ENCODE measurements at regions not wholly inside any gene's neighbourhood (a gene's known extent, or its start where the extent isn't known, plus 50 kb on each side); places are given as distances from the start of the nearest gene placed in this dataset.

DNA sequence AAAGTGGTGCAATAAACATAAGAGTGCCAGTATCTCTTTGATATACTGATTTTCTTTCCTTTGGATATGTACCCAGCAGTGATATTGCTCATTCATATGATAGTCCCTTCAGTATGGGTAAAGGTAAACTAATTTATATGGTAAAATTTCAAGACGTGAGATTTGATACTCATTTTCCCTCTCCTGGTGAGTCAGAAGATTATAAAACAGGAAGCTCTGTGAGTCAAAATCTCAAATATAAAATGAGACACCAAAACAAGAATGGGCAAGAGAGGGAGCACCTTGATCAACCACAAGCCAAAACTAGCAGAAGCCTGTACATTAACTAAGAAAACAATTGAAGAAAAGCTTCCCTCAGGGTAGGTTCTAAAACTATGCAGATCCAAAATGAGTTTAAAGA lies 216.3 kb downstream of the SLITRK6 start:
- H3K27ac ChIP-seq: no peak overlapping the region
- H4K20me1 ChIP-seq (ENCODE audit: insufficient read depth, poor library complexity, severe bottlenecking): no peaks in the 10 kb centered on the region
- no peak overlapping the region for H3K4me2 ChIP-seq
- no peak overlapping the region for H2AFZ ChIP-seq
- DNase-seq (ENCODE audit: low spot score): no peak
- 89% methylated on average over 1 of the region's 1 CpG for WGBS (ENCODE audit: low lambda C conversion rate, missing lambda C conversion rate)
- H3K9me3 ChIP-seq (ENCODE audit: low read depth): no peaks in the 10 kb centered on the region
- H3K4me1 ChIP-seq (ENCODE audit: insufficient read depth): no peaks in the 10 kb centered on the region
- H3K79me2 ChIP-seq: no peaks in the 10 kb centered on the region
- H3K4me3 ChIP-seq: no peak overlapping the region
- no peaks in the 10 kb centered on the region for H3K9me2 ChIP-seq (replicated peaks; ENCODE audit: insufficient read depth)
- no peaks in the 10 kb centered on the region for H3K27me3 ChIP-seq
- no peaks in the 10 kb centered on the region for H3K36me3 ChIP-seq (replicated peaks; ENCODE audit: insufficient read depth, low read depth)
- no peak for TF ChIP-seq EZH2 (IDR thresholded peaks at IDR 0.05; ENCODE audit: borderline replicate concordance)
- TF ChIP-seq, protein P1, sequence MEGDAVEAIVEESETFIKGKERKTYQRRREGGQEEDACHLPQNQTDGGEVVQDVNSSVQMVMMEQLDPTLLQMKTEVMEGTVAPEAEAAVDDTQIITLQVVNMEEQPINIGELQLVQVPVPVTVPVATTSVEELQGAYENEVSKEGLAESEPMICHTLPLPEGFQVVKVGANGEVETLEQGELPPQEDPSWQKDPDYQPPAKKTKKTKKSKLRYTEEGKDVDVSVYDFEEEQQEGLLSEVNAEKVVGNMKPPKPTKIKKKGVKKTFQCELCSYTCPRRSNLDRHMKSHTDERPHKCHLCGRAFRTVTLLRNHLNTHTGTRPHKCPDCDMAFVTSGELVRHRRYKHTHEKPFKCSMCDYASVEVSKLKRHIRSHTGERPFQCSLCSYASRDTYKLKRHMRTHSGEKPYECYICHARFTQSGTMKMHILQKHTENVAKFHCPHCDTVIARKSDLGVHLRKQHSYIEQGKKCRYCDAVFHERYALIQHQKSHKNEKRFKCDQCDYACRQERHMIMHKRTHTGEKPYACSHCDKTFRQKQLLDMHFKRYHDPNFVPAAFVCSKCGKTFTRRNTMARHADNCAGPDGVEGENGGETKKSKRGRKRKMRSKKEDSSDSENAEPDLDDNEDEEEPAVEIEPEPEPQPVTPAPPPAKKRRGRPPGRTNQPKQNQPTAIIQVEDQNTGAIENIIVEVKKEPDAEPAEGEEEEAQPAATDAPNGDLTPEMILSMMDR (IDR thresholded peaks at IDR 0.05; ENCODE audit: poor library complexity): no peak
- TF ChIP-seq EZH2phosphoT487 (IDR thresholded peaks at IDR 0.05; ENCODE audit: low read depth, severe bottlenecking, unreplicated experiment): no peak

DNA sequence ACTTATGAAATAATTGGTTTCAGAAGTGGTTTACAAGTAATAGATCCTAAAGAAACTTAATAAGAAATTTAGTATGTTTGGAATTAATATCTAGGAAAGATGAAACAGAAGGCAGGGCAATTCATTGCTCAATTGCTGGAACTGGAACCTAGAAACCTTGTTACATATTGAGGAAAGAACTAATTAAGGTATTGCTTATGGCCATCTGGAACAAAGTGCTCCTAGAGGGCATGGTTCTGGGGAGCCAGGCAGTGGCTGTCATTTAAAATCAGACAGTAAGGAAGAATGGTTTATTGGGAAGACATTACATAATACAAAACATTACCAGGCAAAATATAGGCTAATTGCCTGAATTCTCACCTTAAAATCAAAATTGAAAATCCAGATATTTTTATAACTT lies 224.1 kb downstream of the SLITRK6 start:
- Histone ChIP-seq H2AFZ (no peak overlapping the region), H3K9me2 (replicated peaks; ENCODE audit: insufficient read depth) (no peaks in the 10 kb centered on the region), H3K79me2 (no peaks in the 10 kb centered on the region), H3K27ac (no peak overlapping the region), H3K27me3 (no peaks in the 10 kb centered on the region), H3K36me3 (replicated peaks; ENCODE audit: insufficient read depth, low read depth) (no peaks in the 10 kb centered on the region), H4K20me1 (ENCODE audit: insufficient read depth, poor library complexity, severe bottlenecking) (no peaks in the 10 kb centered on the region), H3K9me3 (ENCODE audit: low read depth) (no peaks in the 10 kb centered on the region), H3K4me1 (ENCODE audit: insufficient read depth) (no peaks in the 10 kb centered on the region), H3K4me2 (no peak overlapping the region), H3K4me3 (no peak overlapping the region)
- no peak for DNase-seq (ENCODE audit: low spot score)
- TF ChIP-seq EZH2phosphoT487 (IDR thresholded peaks at IDR 0.05; ENCODE audit: low read depth, severe bottlenecking, unreplicated experiment) (no peak), EZH2 (IDR thresholded peaks at IDR 0.05; ENCODE audit: borderline replicate concordance) (no peak)
- TF ChIP-seq, protein P1 (IDR thresholded peaks at IDR 0.05; ENCODE audit: poor library complexity): no peak

DNA sequence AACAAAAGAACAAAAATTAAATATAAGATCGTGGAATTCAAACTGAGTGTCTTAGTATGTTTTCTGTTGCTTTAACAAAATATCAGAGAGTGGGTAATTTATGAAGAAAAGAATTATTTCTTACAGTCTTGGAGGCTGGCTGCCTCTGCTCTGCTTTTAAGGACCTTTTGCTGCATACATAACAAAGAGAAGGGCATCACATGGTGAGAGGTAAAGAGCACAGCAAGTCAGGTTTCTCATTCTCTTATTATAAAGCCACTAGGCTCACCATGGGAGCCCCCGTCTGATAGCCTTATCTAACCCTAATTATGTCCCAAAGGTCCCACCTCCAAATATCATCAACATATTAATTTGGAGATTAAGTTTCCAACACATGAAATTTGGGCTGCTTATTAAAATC lies 231.3 kb downstream of the SLITRK6 start:
- no peaks in the 10 kb centered on the region for H4K20me1 ChIP-seq (ENCODE audit: insufficient read depth, poor library complexity, severe bottlenecking)
- H3K4me2 ChIP-seq: no peak overlapping the region
- TF ChIP-seq EZH2 (IDR thresholded peaks at IDR 0.05; ENCODE audit: borderline replicate concordance) (no peak), EZH2phosphoT487 (IDR thresholded peaks at IDR 0.05; ENCODE audit: low read depth, severe bottlenecking, unreplicated experiment) (no peak)
- TF ChIP-seq, protein P1 (IDR thresholded peaks at IDR 0.05; ENCODE audit: poor library complexity): no peak
- no peak overlapping the region for H2AFZ ChIP-seq
- no peak overlapping the region for H3K27ac ChIP-seq
- H3K9me2 ChIP-seq (replicated peaks; ENCODE audit: insufficient read depth): no peaks in the 10 kb centered on the region
- no peaks in the 10 kb centered on the region for H3K36me3 ChIP-seq (replicated peaks; ENCODE audit: insufficient read depth, low read depth)
- DNase-seq (ENCODE audit: low spot score): no peak
- no peaks in the 10 kb centered on the region for H3K4me1 ChIP-seq (ENCODE audit: insufficient read depth)
- no peaks in the 10 kb centered on the region for H3K9me3 ChIP-seq (ENCODE audit: low read depth)
- H3K4me3 ChIP-seq: no peak overlapping the region
- no peaks in the 10 kb centered on the region for H3K27me3 ChIP-seq
- H3K79me2 ChIP-seq: no peaks in the 10 kb centered on the region
- WGBS (ENCODE audit: low lambda C conversion rate, missing lambda C conversion rate): 74% methylated on average over 2 of the region's 2 CpGs

DNA sequence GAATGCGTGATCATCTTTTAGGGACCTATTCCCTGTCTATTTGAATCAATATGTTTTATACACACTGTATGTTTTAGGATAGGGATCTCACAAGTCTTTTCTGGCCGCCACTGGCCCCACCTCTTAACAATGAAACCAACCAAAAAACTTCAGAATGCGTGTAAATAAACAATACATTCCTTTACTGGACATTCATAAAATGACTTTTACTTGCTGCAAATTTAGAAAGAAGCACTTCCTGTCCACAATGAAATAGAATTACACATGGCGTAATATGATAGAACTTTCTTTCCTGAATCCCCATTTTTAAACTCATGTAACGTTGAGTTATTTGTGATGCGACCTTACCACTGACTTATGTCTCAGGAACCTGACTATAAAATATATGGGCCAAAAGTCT lies 233.6 kb downstream of the SLITRK6 start:
- no peaks in the 10 kb centered on the region for H3K9me2 ChIP-seq (replicated peaks; ENCODE audit: insufficient read depth)
- no peaks in the 10 kb centered on the region for H4K20me1 ChIP-seq (ENCODE audit: insufficient read depth, poor library complexity, severe bottlenecking)
- H3K36me3 ChIP-seq (replicated peaks; ENCODE audit: insufficient read depth, low read depth): no peaks in the 10 kb centered on the region
- no peak overlapping the region for H3K27ac ChIP-seq
- H3K4me2 ChIP-seq: no peak overlapping the region
- TF ChIP-seq EZH2phosphoT487 (IDR thresholded peaks at IDR 0.05; ENCODE audit: low read depth, severe bottlenecking, unreplicated experiment): no peak
- TF ChIP-seq, protein P1 (IDR thresholded peaks at IDR 0.05; ENCODE audit: poor library complexity): no peak
- TF ChIP-seq EZH2 (IDR thresholded peaks at IDR 0.05; ENCODE audit: borderline replicate concordance): no peak
- no peak overlapping the region for H2AFZ ChIP-seq
- no peaks in the 10 kb centered on the region for H3K4me1 ChIP-seq (ENCODE audit: insufficient read depth)
- no peak for DNase-seq (ENCODE audit: low spot score)
- H3K79me2 ChIP-seq: no peaks in the 10 kb centered on the region
- H3K27me3 ChIP-seq: no peaks in the 10 kb centered on the region
- H3K9me3 ChIP-seq (ENCODE audit: low read depth): no peaks in the 10 kb centered on the region
- H3K4me3 ChIP-seq: no peak overlapping the region
- WGBS (ENCODE audit: low lambda C conversion rate, missing lambda C conversion rate): 82% methylated on average over 6 of the region's 6 CpGs
